ACC112 (cell line): ENCODE measurements at regions not wholly inside any gene's neighbourhood (a gene's known extent, or its start where the extent isn't known, plus 50 kb on each side); places are given as distances from the start of the nearest gene placed in this dataset.

Experiments used
- H2AFZ ChIP-seq: fragments of 200-600 bp; sonication (generic); one replicate; pipeline ENCODE4 v1.6.0; 2017; ENCODE audit warnings: antibody characterized with exemption, low read length; ENCODE audit not compliant: unreplicated experiment
- H3K27ac ChIP-seq: fragments of 200-600 bp; sonication (generic); 2 replicates; pipeline ENCODE4 v1.5.1; 2014; ENCODE audit warnings: low read depth, mild to moderate bottlenecking, antibody characterized with exemption, low read length, moderate library complexity
- H3K27me3 ChIP-seq: fragments of 200-600 bp; sonication (generic); 2 replicates; pipeline ENCODE4 v1.6.1; 2014; ENCODE audit warnings: mild to moderate bottlenecking, antibody characterized with exemption, low read length, moderate library complexity, mixed read lengths; ENCODE audit not compliant: insufficient read depth
- H3K36me3 ChIP-seq: fragments of 200-600 bp; sonication (generic); 2 replicates; pipeline ENCODE4 v1.6.1; 2016; ENCODE audit warnings: mild to moderate bottlenecking, antibody characterized with exemption, low read length, moderate library complexity, mixed read lengths; ENCODE audit not compliant: insufficient read depth
- H3K4me1 ChIP-seq: fragments of 200-600 bp; sonication (generic); one replicate; pipeline ENCODE4 v1.6.1; 2016; ENCODE audit warnings: low read length, mixed read lengths; ENCODE audit not compliant: insufficient read depth, unreplicated experiment, control insufficient read depth
- H3K4me3 ChIP-seq: fragments of 200-600 bp; sonication (generic); 2 replicates; pipeline ENCODE4 v1.5.1; 2014; ENCODE audit warnings: mild to moderate bottlenecking, low read depth, low read length
- H3K79me2 ChIP-seq: fragments of 200-600 bp; sonication (generic); one replicate; pipeline ENCODE4 v1.6.0; 2016; ENCODE audit warnings: low read length; ENCODE audit not compliant: control insufficient read depth, unreplicated experiment, insufficient read depth

DNA sequence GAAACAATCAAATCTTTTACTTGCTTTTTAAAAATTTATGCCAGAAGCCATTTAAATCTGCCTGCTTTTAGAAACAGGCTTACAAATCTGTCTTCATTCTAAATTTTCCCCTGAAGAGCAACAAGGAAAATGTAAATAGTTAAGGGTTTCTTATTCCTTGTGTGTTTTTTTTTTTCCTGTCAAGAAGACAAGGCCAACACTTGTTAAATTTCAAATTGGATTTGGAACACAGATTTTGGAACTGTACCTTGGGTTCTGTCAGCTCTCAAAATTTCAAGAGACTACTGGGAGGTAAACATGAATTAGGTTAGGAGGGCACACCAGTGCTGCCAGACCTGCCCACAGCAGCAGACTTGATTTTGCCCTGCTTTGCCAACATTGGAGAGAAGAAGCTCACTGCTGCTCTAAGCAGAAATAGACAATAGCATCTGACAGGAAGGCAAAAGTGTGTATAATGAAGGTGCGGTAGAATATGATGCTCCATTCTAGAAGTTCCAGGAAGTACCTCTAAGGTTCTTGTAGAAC, 121.7 kb downstream of the NHLRC3 start:
- no peaks in the 10 kb centered on the region for H3K4me1 ChIP-seq
- no peaks in the 10 kb centered on the region for H3K79me2 ChIP-seq
- peaks cover 30% of the 10 kb centered on the region for H3K27me3 ChIP-seq
- H3K4me3 ChIP-seq, result no peak overlapping the region
- no peak overlapping the region for H2AFZ ChIP-seq
- H3K27ac ChIP-seq, result no peak overlapping the region
- H3K36me3 ChIP-seq, result no peaks in the 10 kb centered on the region

DNA sequence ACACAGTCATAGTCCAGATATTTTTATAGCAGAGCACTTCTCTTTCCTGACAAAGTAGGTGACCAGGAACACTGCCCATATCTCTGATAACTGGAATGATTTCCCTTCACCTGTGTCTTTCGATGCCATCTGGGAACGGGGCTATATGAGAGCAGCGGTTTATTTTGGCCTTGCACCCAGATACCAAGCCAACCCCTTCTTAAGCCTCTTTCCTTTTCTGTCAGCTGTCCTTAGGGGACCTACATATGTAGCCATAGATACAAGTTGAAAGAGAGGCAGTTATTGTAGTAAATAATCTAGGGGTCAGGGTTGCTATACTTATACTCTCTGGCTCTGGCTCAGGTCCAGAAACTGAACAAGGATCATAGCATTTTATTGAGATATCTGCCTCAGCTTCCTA, 128.8 kb downstream of the NHLRC3 start:
- H3K27ac ChIP-seq, result no peak overlapping the region
- H2AFZ ChIP-seq, result no peak overlapping the region
- no peaks in the 10 kb centered on the region for H3K79me2 ChIP-seq
- no peaks in the 10 kb centered on the region for H3K36me3 ChIP-seq
- no peaks in the 10 kb centered on the region for H3K4me1 ChIP-seq
- H3K27me3 ChIP-seq, result peaks cover 43% of the 10 kb centered on the region
- no peak overlapping the region for H3K4me3 ChIP-seq

DNA sequence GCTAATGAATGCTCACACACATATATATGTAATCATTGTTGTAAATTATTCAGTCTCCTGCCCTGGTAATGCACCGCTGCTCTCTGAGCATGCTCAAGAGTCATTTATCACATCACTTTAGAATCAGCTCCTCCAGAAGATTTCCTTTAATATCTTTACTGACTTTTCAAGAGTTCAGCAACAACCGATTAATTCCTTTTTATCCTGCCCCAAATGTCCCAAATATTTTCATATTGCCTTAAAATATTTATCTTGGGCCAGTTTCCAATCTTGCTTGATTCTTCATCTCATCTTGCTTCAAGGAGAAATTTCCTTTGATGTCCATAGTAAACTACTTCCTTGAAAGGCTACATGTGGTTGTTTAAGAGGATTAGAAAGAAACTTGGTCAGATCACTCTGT, 132.5 kb downstream of the NHLRC3 start:
- Histone ChIP-seq H3K27me3 (peaks cover 19% of the 10 kb centered on the region; the same call in 1 of the 2 replicates), H3K79me2 (no peaks in the 10 kb centered on the region), H3K4me1 (no peaks in the 10 kb centered on the region), H3K4me3 (no peak overlapping the region), H2AFZ (no peak overlapping the region), H3K36me3 (no peaks in the 10 kb centered on the region), H3K27ac (no peak overlapping the region)

DNA sequence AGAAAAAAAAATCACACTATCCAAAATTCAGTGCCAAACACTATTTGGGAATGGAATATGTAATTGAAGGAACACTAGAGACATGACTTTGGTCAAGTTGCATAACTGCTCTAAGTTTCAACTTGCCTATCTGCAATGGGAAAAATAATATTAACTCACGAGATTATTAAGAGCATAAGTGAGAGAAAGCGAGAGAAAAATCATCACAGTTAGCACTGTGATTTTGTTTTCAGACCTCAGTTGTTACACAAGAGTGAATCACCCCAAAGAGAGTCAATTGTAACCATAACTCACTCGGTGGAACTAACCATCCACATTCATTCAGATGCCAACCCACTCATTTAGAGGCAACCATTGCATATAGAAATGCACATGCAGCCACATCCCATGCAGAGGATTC, 147.1 kb downstream of the NHLRC3 start:
- Histone ChIP-seq H3K4me1 (no peaks in the 10 kb centered on the region), H3K79me2 (no peaks in the 10 kb centered on the region), H3K36me3 (no peaks in the 10 kb centered on the region), H3K27ac (no peak overlapping the region), H3K27me3 (no peaks in the 10 kb centered on the region), H2AFZ (no peak overlapping the region), H3K4me3 (no peak overlapping the region)

DNA sequence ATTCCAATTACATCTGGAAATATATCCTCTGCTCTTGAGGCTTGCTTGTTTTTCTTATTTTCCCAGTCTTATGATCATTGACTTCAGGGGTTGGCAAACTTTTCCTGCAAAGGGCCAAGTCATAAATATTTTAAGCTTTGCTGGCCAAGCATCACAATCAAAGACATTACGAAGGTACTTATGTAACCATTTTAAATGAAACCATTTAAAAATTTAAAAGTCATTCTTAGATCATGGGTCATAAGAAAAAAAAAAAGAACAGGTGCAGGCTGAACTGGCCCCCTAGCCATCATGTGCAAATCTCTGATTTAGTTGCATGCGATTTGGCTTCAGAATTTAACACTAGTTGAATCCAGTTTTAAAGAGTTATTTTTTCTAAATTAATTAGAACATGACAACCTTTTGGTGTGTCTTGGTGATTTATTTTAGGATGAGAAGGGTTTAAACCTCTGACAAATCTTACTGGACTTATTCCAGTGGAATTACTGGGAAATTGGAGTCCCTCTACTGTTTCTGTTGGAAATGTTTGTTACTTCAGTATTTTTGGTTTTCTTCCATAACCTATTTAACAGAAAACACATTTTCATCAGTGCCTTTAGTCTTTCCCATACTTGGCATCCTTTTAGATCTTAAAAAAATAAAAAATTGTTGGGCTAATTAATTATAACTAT, 148.1 kb downstream of the NHLRC3 start:
- no peaks in the 10 kb centered on the region for H3K79me2 ChIP-seq
- H3K4me3 ChIP-seq, result no peak overlapping the region
- H3K27me3 ChIP-seq, result no peaks in the 10 kb centered on the region
- no peak overlapping the region for H2AFZ ChIP-seq
- H3K36me3 ChIP-seq, result no peaks in the 10 kb centered on the region
- no peak overlapping the region for H3K27ac ChIP-seq
- no peaks in the 10 kb centered on the region for H3K4me1 ChIP-seq

DNA sequence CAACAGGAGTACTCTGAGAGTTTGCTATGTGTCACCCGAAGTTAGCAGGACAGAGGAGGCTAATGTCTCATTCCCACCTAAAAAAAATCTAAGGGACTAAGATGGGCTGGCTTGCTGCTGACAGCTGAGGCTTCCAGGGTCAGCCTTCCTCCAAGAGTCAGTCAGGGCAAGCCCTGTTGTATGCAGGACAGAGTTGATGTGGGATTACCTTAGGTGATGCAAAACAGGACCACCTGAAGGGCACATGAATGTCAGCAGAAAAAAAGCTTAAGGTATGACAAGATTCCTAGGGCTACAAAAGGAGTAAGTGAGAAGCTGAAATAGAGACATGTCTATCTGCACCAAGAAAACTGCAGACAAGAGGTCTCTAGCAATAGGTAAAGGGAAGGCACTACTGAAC, 151.5 kb downstream of the NHLRC3 start:
- no peaks in the 10 kb centered on the region for H3K36me3 ChIP-seq
- no peak overlapping the region for H3K27ac ChIP-seq
- no peak overlapping the region for H2AFZ ChIP-seq
- no peaks in the 10 kb centered on the region for H3K4me1 ChIP-seq
- no peaks in the 10 kb centered on the region for H3K79me2 ChIP-seq
- H3K27me3 ChIP-seq, result no peaks in the 10 kb centered on the region
- no peak overlapping the region for H3K4me3 ChIP-seq

DNA sequence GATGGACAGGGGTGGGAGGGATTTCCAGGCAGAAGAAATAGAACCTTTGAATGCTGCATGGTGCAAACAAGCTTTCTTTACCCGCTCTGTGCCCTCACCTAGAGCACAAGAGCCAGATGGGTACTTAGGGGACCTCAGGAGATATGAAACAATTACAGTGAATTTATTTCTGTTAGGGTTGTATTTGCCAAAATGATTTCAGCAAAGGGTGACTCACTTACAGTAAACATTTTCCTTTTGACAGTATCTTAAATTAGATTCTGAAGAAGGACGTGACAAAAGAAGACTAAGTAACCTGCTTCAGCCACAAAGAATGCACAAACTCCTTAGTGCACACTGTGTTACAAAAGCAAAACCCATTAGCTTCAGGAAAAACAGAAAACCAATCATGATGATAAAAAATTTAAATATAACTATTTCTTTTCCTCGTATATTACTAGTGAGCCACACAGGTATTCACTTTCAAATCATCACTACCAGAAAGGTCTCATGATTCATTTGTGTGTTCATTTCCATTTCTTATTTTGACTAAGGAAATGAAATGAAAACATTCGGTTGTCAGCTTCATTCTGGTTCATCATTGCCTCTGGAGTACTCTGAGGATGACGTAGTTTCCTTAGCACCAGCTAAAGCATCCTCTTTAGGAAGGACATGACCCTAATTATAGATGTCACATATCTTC, 158.8 kb downstream of the NHLRC3 start:
- Histone ChIP-seq H3K27ac (no peak overlapping the region), H2AFZ (no peak overlapping the region), H3K4me1 (no peaks in the 10 kb centered on the region), H3K79me2 (no peaks in the 10 kb centered on the region), H3K27me3 (no peaks in the 10 kb centered on the region), H3K4me3 (no peak overlapping the region), H3K36me3 (no peaks in the 10 kb centered on the region)

DNA sequence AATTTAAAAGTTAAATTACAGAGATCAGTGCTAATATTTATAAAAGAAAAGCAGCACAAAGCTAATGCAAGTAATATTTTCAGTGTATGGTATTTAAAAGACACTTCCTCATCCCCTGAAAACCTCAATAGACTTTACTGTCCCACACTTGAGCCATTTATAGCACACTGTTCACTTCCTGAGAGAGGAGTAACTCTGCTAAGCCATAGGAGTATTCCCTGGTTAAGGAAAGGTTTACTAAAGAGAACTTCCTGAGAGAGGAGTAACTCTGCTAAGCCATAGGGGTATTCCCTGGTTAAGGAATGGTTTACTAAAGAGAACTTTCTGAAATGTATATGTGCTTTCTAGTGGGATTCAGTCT, 159.4 kb downstream of the NHLRC3 start:
- H2AFZ ChIP-seq, result no peak overlapping the region
- no peak overlapping the region for H3K4me3 ChIP-seq
- H3K27me3 ChIP-seq, result no peaks in the 10 kb centered on the region
- H3K27ac ChIP-seq, result no peak overlapping the region
- H3K36me3 ChIP-seq, result no peaks in the 10 kb centered on the region
- no peaks in the 10 kb centered on the region for H3K79me2 ChIP-seq
- H3K4me1 ChIP-seq, result no peaks in the 10 kb centered on the region

DNA sequence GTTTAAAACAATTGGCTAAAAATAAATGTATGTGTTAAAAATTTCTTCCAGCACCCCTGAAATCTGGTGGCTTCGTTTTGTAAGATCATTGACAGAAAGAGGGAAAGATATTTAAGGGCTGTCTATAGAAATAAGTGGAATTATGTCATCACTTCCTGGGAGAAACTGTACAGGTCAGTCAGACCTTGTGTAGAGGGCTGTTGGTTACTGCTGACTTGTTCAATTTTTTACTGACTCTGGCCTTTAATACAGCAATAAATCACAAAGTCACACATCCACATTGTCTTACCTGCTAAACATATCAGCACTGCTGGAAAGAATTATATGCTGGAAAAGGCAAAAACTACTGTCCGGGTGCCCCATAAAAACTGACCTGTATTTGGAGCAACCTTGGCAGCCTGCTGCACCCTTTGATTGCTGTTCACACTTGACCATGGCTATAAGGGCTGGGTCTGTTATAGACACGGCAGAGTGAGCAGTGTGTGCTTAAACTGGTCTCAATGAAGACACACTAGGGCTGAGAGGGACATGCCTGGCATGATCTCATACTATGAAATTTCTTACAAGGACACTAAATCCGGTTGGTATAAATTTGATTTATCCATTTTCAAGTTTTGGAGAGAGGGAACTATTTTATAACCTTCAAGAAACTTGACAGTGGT, 162.1 kb downstream of the NHLRC3 start:
- H3K79me2 ChIP-seq, result no peaks in the 10 kb centered on the region
- no peaks in the 10 kb centered on the region for H3K4me1 ChIP-seq
- no peaks in the 10 kb centered on the region for H3K27me3 ChIP-seq
- no peak overlapping the region for H3K4me3 ChIP-seq
- no peak overlapping the region for H2AFZ ChIP-seq
- H3K27ac ChIP-seq, result no peak overlapping the region
- H3K36me3 ChIP-seq, result no peaks in the 10 kb centered on the region

DNA sequence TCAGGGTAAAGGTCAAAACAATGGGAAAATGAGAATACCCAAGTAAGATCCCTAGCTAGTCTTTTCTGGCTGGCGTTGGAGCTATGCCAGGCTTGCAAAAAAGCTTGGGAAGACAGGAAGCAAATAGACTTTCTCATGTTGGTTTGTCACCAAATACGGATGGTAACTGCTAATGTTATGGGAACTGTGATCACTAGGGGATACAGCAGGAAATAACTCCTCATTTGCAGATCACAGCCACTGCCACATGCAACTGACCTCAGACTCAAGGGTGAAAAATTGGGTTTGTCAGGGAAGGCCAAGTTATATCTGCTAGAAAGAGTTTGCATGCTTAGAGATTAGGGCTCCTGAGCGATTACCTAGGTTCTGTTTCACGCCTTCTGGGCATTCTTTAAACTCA, 162.9 kb downstream of the NHLRC3 start:
- no peaks in the 10 kb centered on the region for H3K36me3 ChIP-seq
- H3K4me3 ChIP-seq, result no peak overlapping the region
- H3K4me1 ChIP-seq, result no peaks in the 10 kb centered on the region
- H2AFZ ChIP-seq, result no peak overlapping the region
- H3K27ac ChIP-seq, result no peak overlapping the region
- H3K79me2 ChIP-seq, result no peaks in the 10 kb centered on the region
- H3K27me3 ChIP-seq, result no peaks in the 10 kb centered on the region

DNA sequence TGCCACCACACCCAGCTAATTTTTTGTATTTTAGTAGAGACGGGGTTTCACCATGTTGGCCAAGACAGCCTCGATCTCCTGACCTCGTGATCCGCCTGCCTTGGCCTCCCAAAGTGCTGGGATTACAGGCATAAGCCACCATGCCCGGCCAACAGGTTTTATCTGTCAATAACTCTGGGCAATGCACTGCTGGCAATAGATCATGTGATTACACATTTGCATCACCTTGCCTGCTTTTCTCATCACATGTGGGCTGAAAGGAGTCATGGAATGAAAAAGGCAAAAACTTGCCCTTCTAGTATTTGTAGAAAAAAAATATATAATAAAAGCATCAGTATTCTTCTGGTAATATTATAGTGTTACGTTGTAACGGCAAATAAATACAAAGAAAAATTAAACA, 164.5 kb downstream of the NHLRC3 start:
- Histone ChIP-seq H3K4me1 (no peaks in the 10 kb centered on the region), H3K27me3 (no peaks in the 10 kb centered on the region), H3K4me3 (no peak overlapping the region), H3K27ac (no peak overlapping the region), H2AFZ (no peak overlapping the region), H3K79me2 (no peaks in the 10 kb centered on the region), H3K36me3 (no peaks in the 10 kb centered on the region)
